ENCODE measurements at regions not wholly inside any gene's neighbourhood (a gene's known extent, or its start where the extent isn't known, plus 50 kb on each side); places are given as distances from the start of the nearest gene placed in this dataset.
A peak's percentile ranks its signal among the peaks of the same experiment; 100 is the strongest.

GRCh38 chr4:33883111-33883510 is 2361.2 kb downstream of the ARAP2 start:
- DNase-seq (ENCODE audit: low read depth): no peak
- no peak overlapping the region for H3K4me3 ChIP-seq (ENCODE audit: low read depth, low read length)

GRCh38 chr4:33886356-33886755 is 2358.0 kb downstream of the ARAP2 start:
- H3K4me3 ChIP-seq (ENCODE audit: low read depth, low read length): no peak overlapping the region
- no peak for TF ChIP-seq CTCF (conservative IDR thresholded peaks at IDR 0.05; ENCODE audit: low read depth, low read length)
- no peak for DNase-seq (ENCODE audit: low read depth)

More at GRCh38 chr4:33883111-33883510, 2361.2 kb downstream of the ARAP2 start:
- TF ChIP-seq CTCF (conservative IDR thresholded peaks at IDR 0.05; ENCODE audit: low read depth, low read length): no peak

- TF ChIP-seq CTCF (conservative IDR thresholded peaks at IDR 0.05; ENCODE audit: low read depth, low read length): no peak
- no peak for DNase-seq (ENCODE audit: low read depth)
- H3K4me3 ChIP-seq (ENCODE audit: low read depth, low read length): no peak overlapping the region
Measured at GRCh38 chr4:33890841-33891240, 2353.5 kb downstream of the ARAP2 start.

- no peak overlapping the region for H3K4me3 ChIP-seq (ENCODE audit: low read depth, low read length)
- no peak for TF ChIP-seq CTCF (conservative IDR thresholded peaks at IDR 0.05; ENCODE audit: low read depth, low read length)
- no peak for DNase-seq (ENCODE audit: low read depth)
Measured at GRCh38 chr4:33911959-33912358, 2332.4 kb downstream of the ARAP2 start.

- H3K4me3 ChIP-seq (ENCODE audit: low read depth, low read length): no peak overlapping the region
- TF ChIP-seq CTCF (conservative IDR thresholded peaks at IDR 0.05; ENCODE audit: low read depth, low read length): no peak
- DNase-seq (ENCODE audit: low read depth): no peak
Measured at GRCh38 chr4:33914386-33914785, 2329.9 kb downstream of the ARAP2 start.

GRCh38 chr4:33923469-33923868 is 2320.8 kb downstream of the ARAP2 start:
- no peak overlapping the region for H3K4me3 ChIP-seq (ENCODE audit: low read depth, low read length)
- DNase-seq (ENCODE audit: low read depth): no peak
- TF ChIP-seq CTCF (conservative IDR thresholded peaks at IDR 0.05; ENCODE audit: low read depth, low read length): no peak

- TF ChIP-seq CTCF (conservative IDR thresholded peaks at IDR 0.05; ENCODE audit: low read depth, low read length): no peak
- H3K4me3 ChIP-seq (ENCODE audit: low read depth, low read length): no peak overlapping the region
- peak; percentile 6 for DNase-seq (ENCODE audit: low read depth)
Measured at GRCh38 chr4:33924239-33924638, 2320.1 kb downstream of the ARAP2 start.
